ENCODE measurements at regions not wholly inside any gene's neighbourhood (a gene's known extent, or its start where the extent isn't known, plus 50 kb on each side); places are given as distances from the start of the nearest gene placed in this dataset.

- Histone ChIP-seq H4K20me1 (ENCODE audit: insufficient read depth, low read length) (no peaks in the 10 kb centered on the region), H3K9ac (ENCODE audit: low read length) (no peak overlapping the region), H3K4me3 (ENCODE audit: low read length) (no peak overlapping the region), H3K9me3 (ENCODE audit: insufficient read depth, low read length) (0 out of 2 replicates have a peak, but pooled peaks cover 2% of the 10 kb centered on the region), H3K27me3 (ENCODE audit: low read depth, low read length) (peaks cover 48% of the 10 kb centered on the region), H3K4me2 (ENCODE audit: low read length) (no peak overlapping the region), H3K79me2 (ENCODE audit: low read length) (no peaks in the 10 kb centered on the region), H3K36me3 (replicated peaks; ENCODE audit: low read depth, low read length) (no peaks in the 10 kb centered on the region), H3K27ac (ENCODE audit: low read length) (no peak overlapping the region), H2AFZ (ENCODE audit: low read depth, low read length) (no peak overlapping the region), H3K4me1 (ENCODE audit: low read length) (no peaks in the 10 kb centered on the region)
- TF ChIP-seq CTCF (IDR thresholded peaks at IDR 0.05; ENCODE audit: low read depth, low read length) (no peak), EZH2phosphoT487 (IDR thresholded peaks at IDR 0.05; ENCODE audit: low read depth) (no peak)
Observed at GRCh38 chr3:194285850-194286197, 65.3 kb downstream of the CPN2 start.

GRCh38 chr3:194286375-194287146 is 64.6 kb downstream of the CPN2 start:
- no peak overlapping the region for H3K9ac ChIP-seq (ENCODE audit: low read length)
- H3K9me3 ChIP-seq (ENCODE audit: insufficient read depth, low read length) = 0 out of 2 replicates have a peak, but pooled peaks cover 6% of the 10 kb centered on the region
- H2AFZ ChIP-seq (ENCODE audit: low read depth, low read length) = no peak overlapping the region
- no peak for TF ChIP-seq EZH2phosphoT487 (IDR thresholded peaks at IDR 0.05; ENCODE audit: low read depth)
- TF ChIP-seq CTCF (IDR thresholded peaks at IDR 0.05; ENCODE audit: low read depth, low read length) = no peak
- peaks cover 52% of the 10 kb centered on the region for H3K27me3 ChIP-seq (ENCODE audit: low read depth, low read length)
- no peaks in the 10 kb centered on the region for H3K4me1 ChIP-seq (ENCODE audit: low read length)
- no peak overlapping the region for H3K27ac ChIP-seq (ENCODE audit: low read length)
- H3K4me2 ChIP-seq (ENCODE audit: low read length) = no peak overlapping the region
- no peaks in the 10 kb centered on the region for H4K20me1 ChIP-seq (ENCODE audit: insufficient read depth, low read length)
- H3K36me3 ChIP-seq (replicated peaks; ENCODE audit: low read depth, low read length) = no peaks in the 10 kb centered on the region
- no peak overlapping the region for H3K4me3 ChIP-seq (ENCODE audit: low read length)
- H3K79me2 ChIP-seq (ENCODE audit: low read length) = no peaks in the 10 kb centered on the region

GRCh38 chr3:194287374-194287773 is 63.8 kb downstream of the CPN2 start:
- Histone ChIP-seq H3K4me1 (ENCODE audit: low read length) (no peaks in the 10 kb centered on the region), H3K36me3 (replicated peaks; ENCODE audit: low read depth, low read length) (no peaks in the 10 kb centered on the region), H2AFZ (ENCODE audit: low read depth, low read length) (no peak overlapping the region), H3K27ac (ENCODE audit: low read length) (no peak overlapping the region), H3K79me2 (ENCODE audit: low read length) (no peaks in the 10 kb centered on the region), H3K4me3 (ENCODE audit: low read length) (no peak overlapping the region), H3K4me2 (ENCODE audit: low read length) (no peak overlapping the region), H3K9ac (ENCODE audit: low read length) (no peak overlapping the region), H4K20me1 (ENCODE audit: insufficient read depth, low read length) (no peaks in the 10 kb centered on the region), H3K9me3 (ENCODE audit: insufficient read depth, low read length) (0 out of 2 replicates have a peak, but pooled peaks cover 6% of the 10 kb centered on the region), H3K27me3 (ENCODE audit: low read depth, low read length) (peaks cover 54% of the 10 kb centered on the region)
- TF ChIP-seq EZH2phosphoT487 (IDR thresholded peaks at IDR 0.05; ENCODE audit: low read depth) = no peak

- TF ChIP-seq CTCF (IDR thresholded peaks at IDR 0.05; ENCODE audit: low read depth, low read length) = no peak
- no peak for TF ChIP-seq EZH2phosphoT487 (IDR thresholded peaks at IDR 0.05; ENCODE audit: low read depth)
- H3K9ac ChIP-seq (ENCODE audit: low read length) = no peak overlapping the region
- 0 out of 2 replicates have a peak, but pooled peaks cover 6% of the 10 kb centered on the region for H3K9me3 ChIP-seq (ENCODE audit: insufficient read depth, low read length)
- no peak overlapping the region for H3K4me2 ChIP-seq (ENCODE audit: low read length)
- no peaks in the 10 kb centered on the region for H4K20me1 ChIP-seq (ENCODE audit: insufficient read depth, low read length)
- H3K27ac ChIP-seq (ENCODE audit: low read length) = no peak overlapping the region
- H3K79me2 ChIP-seq (ENCODE audit: low read length) = no peaks in the 10 kb centered on the region
- no peaks in the 10 kb centered on the region for H3K4me1 ChIP-seq (ENCODE audit: low read length)
- H3K36me3 ChIP-seq (replicated peaks; ENCODE audit: low read depth, low read length) = no peaks in the 10 kb centered on the region
- no peak overlapping the region for H2AFZ ChIP-seq (ENCODE audit: low read depth, low read length)
- no peak overlapping the region for H3K4me3 ChIP-seq (ENCODE audit: low read length)
- H3K27me3 ChIP-seq (ENCODE audit: low read depth, low read length) = peaks cover 54% of the 10 kb centered on the region
Observed at GRCh38 chr3:194287977-194288706, 63.0 kb downstream of the CPN2 start.
